ENCODE measurements at regions not wholly inside any gene's neighbourhood (a gene's known extent, or its start where the extent isn't known, plus 50 kb on each side); places are given as distances from the start of the nearest gene placed in this dataset.

- Histone ChIP-seq H3K4me1 (ENCODE audit: low read length) (no peaks in the 10 kb centered on the region), H3K4me2 (ENCODE audit: low read depth, low read length) (no peak overlapping the region), H3K9me3 (replicated peaks; ENCODE audit: insufficient read depth, low read length) (no peaks in the 10 kb centered on the region), H3F3A (ENCODE audit: insufficient read depth, low read length) (no peaks in the 10 kb centered on the region), H3K4me3 (ENCODE audit: low read length) (no peak overlapping the region), H2AFZ (ENCODE audit: low read length) (no peak overlapping the region), H3K27ac (ENCODE audit: low read length) (no peak overlapping the region), H3K36me3 (replicated peaks; ENCODE audit: insufficient read depth, low read length) (no peaks in the 10 kb centered on the region), H4K20me1 (ENCODE audit: insufficient read depth, low read length) (no peaks in the 10 kb centered on the region), H3K9me2 (replicated peaks; ENCODE audit: insufficient read depth, low read length) (no peaks in the 10 kb centered on the region), H3K79me2 (ENCODE audit: low read length) (no peaks in the 10 kb centered on the region), H3K27me3 (replicated peaks; ENCODE audit: insufficient read depth, low read length) (no peaks in the 10 kb centered on the region), H3K9ac (ENCODE audit: low read length) (no peak overlapping the region)
- DNase-seq: no peak
- TF ChIP-seq CTCF (IDR thresholded peaks at IDR 0.05; ENCODE audit: low read length): no peak
- TF ChIP-seq EZH2 (optimal IDR thresholded peaks at IDR 0.05; ENCODE audit: low read depth, low read length): no peak
- no peak for TF ChIP-seq EZH2phosphoT487 (IDR thresholded peaks at IDR 0.05; ENCODE audit: low read length)
These were observed 461.5 kb downstream of the TUSC7 start for GRCh38 chr3:117171124-117171523.

- Histone ChIP-seq H3K27me3 (replicated peaks; ENCODE audit: insufficient read depth, low read length) (no peaks in the 10 kb centered on the region), H3K4me1 (ENCODE audit: low read length) (no peaks in the 10 kb centered on the region), H3K27ac (ENCODE audit: low read length) (no peak overlapping the region), H3K9me3 (replicated peaks; ENCODE audit: insufficient read depth, low read length) (no peaks in the 10 kb centered on the region), H3K36me3 (replicated peaks; ENCODE audit: insufficient read depth, low read length) (no peaks in the 10 kb centered on the region), H4K20me1 (ENCODE audit: insufficient read depth, low read length) (no peaks in the 10 kb centered on the region), H3K79me2 (ENCODE audit: low read length) (no peaks in the 10 kb centered on the region), H2AFZ (ENCODE audit: low read length) (no peak overlapping the region), H3K4me3 (ENCODE audit: low read length) (no peak overlapping the region), H3K4me2 (ENCODE audit: low read depth, low read length) (no peak overlapping the region), H3K9ac (ENCODE audit: low read length) (no peak overlapping the region), H3K9me2 (replicated peaks; ENCODE audit: insufficient read depth, low read length) (no peaks in the 10 kb centered on the region), H3F3A (ENCODE audit: insufficient read depth, low read length) (no peaks in the 10 kb centered on the region)
- TF ChIP-seq EZH2 (optimal IDR thresholded peaks at IDR 0.05; ENCODE audit: low read depth, low read length) (no peak), EZH2phosphoT487 (IDR thresholded peaks at IDR 0.05; ENCODE audit: low read length) (no peak), CTCF (IDR thresholded peaks at IDR 0.05; ENCODE audit: low read length) (no peak)
- no peak for DNase-seq
These were observed 462.8 kb downstream of the TUSC7 start for GRCh38 chr3:117172426-117172825.

- Histone ChIP-seq H4K20me1 (ENCODE audit: insufficient read depth, low read length) (no peaks in the 10 kb centered on the region), H3F3A (ENCODE audit: insufficient read depth, low read length) (no peaks in the 10 kb centered on the region), H2AFZ (ENCODE audit: low read length) (no peak overlapping the region), H3K9me3 (replicated peaks; ENCODE audit: insufficient read depth, low read length) (no peaks in the 10 kb centered on the region), H3K4me1 (ENCODE audit: low read length) (no peaks in the 10 kb centered on the region), H3K9ac (ENCODE audit: low read length) (no peak overlapping the region), H3K79me2 (ENCODE audit: low read length) (no peaks in the 10 kb centered on the region), H3K36me3 (replicated peaks; ENCODE audit: insufficient read depth, low read length) (no peaks in the 10 kb centered on the region), H3K27ac (ENCODE audit: low read length) (no peak overlapping the region), H3K9me2 (replicated peaks; ENCODE audit: insufficient read depth, low read length) (no peaks in the 10 kb centered on the region), H3K27me3 (replicated peaks; ENCODE audit: insufficient read depth, low read length) (no peaks in the 10 kb centered on the region), H3K4me3 (ENCODE audit: low read length) (no peak overlapping the region), H3K4me2 (ENCODE audit: low read depth, low read length) (no peak overlapping the region)
- TF ChIP-seq EZH2 (optimal IDR thresholded peaks at IDR 0.05; ENCODE audit: low read depth, low read length) (no peak), CTCF (IDR thresholded peaks at IDR 0.05; ENCODE audit: low read length) (no peak), EZH2phosphoT487 (IDR thresholded peaks at IDR 0.05; ENCODE audit: low read length) (no peak)
- DNase-seq: no peak
These were observed 471.6 kb downstream of the TUSC7 start for GRCh38 chr3:117181222-117181621.

All from MM.1S (cell line).